Tibial nerve (tissue), 4 donors: ENCODE measurements at regions not wholly inside any gene's neighbourhood (a gene's known extent, or its start where the extent isn't known, plus 50 kb on each side); places are given as distances from the start of the nearest gene placed in this dataset.

Experiments used
- DNase-seq, 2 donors: peaks; one replicate each; pipeline ENCODE4 v3.0.0-alpha.2; 2019; ENCODE audit warnings: low spot score in 2 of 2
- H3K27ac ChIP-seq, 4 donors: fragments of 200-600 bp; sonication (generic) in 3 of 4; one replicate each; pipeline ENCODE4 v1.5.1; 2017 to 2019; ENCODE audit warnings: mild to moderate bottlenecking in 1 of 4
- H3K27me3 ChIP-seq, 2 donors: fragments of 200-600 bp; sonication (generic) in 1 of 2; one replicate each; pipeline versions ENCODE4 v1.5.1 to v1.6.0; 2017 to 2019
- H3K36me3 ChIP-seq, 3 donors: fragments of 200-600 bp; sonication (generic); one replicate each; pipeline ENCODE4 v1.5.1; 2018 to 2019
- H3K4me1 ChIP-seq, 4 donors: fragments of 200-600 bp; sonication (generic) in 3 of 4; one replicate each; pipeline ENCODE4 v1.5.1; 2017 to 2019
- H3K4me3 ChIP-seq, 4 donors: fragments of 200-600 bp; sonication (generic) in 3 of 4; one replicate each; pipeline ENCODE4 v1.5.1; 2017 to 2019; ENCODE audit warnings: mild to moderate bottlenecking in 1 of 4, moderate library complexity in 1 of 4
- H3K9me3 ChIP-seq, 4 donors: fragments of 200-600 bp; sonication (generic) in 3 of 4; one replicate each; pipeline ENCODE4 v1.5.1; 2017 to 2019
- EP300 ChIP-seq, 2 donors: sonication (generic); formaldehyde crosslinking; IDR thresholded peaks; one replicate each; pipeline ENCODE4 v1.6.1; 2017; ENCODE audit warnings: antibody characterized with exemption in 2 of 2, mild to moderate bottlenecking in 1 of 2
- POLR2A ChIP-seq, 2 donors: fragments of 450-650 bp; IDR thresholded peaks; one replicate each; pipeline ENCODE4 v1.6.1; 2017; ENCODE audit warnings: antibody characterized with exemption in 2 of 2, mild to moderate bottlenecking in 2 of 2, moderate library complexity in 2 of 2
- WGBS, 2 donors: methylation state at CpG; one replicate each; pipeline ENCODE4 v1.1.5; 2018; 5-methylcytosine and 5-hydroxymethylcytosine counted together
- TF ChIP-seq, protein P1 (sequence below), 5 experiments: fragments of 200-600 bp in 3 of 5; fragments of 450-650 bp in 2 of 5; sonication (generic) in 3 of 5; IDR thresholded peaks; one replicate each; pipeline ENCODE4 v1.5.1; 2016 to 2019; ENCODE audit warnings: antibody characterized with exemption in 5 of 5, mild to moderate bottlenecking in 3 of 5, moderate library complexity in 2 of 5

DNA sequence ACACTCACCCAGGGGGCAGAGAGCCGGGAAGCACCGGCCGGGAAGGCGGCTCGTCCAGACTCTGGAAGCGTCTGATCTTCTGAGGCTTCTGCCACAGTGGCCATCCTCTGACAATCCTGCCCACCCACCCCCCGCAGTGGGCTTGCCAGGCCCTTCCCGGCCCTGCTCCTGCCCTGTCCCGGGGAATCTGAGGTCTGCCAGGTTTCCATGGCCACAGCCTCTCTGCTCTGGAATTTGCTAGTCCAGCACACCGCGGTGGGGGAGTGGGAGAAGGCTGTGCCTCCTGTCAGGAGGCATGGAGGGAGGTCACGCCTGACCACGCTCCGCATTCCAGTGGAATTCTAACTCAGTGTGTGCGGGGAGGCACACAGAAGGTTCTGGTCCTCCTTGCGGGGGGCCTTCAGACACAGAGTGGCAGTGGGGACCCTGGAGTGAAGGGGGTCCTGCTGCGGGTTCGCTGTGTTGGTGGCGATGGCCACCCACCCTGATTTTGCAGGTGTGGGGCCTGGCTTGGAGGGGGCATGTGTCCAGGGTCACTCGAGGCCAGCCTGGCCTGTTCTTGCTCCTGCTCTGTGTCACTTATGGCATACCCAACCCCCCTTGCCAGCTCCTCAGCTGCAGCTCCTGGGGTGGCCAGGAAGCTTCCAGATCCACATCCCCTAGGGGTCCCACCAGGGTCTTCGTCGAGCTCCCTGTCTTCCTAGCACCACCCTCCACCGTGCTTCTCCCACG, 55.6 kb upstream of the ADRA2C start:
- Histone ChIP-seq H3K4me3 (no peak overlapping the region), H3K9me3 (no peaks in the 10 kb centered on the region), H3K27me3 (no peaks in the 10 kb centered on the region), H3K36me3 (no peaks in the 10 kb centered on the region), H3K27ac (no peak overlapping the region), H3K4me1 (no peaks in the 10 kb centered on the region)
- 54 to 58% methylated on average over 23 to 24 of the region's 24 CpGs for WGBS, 2 donors
- TF ChIP-seq, protein P1, sequence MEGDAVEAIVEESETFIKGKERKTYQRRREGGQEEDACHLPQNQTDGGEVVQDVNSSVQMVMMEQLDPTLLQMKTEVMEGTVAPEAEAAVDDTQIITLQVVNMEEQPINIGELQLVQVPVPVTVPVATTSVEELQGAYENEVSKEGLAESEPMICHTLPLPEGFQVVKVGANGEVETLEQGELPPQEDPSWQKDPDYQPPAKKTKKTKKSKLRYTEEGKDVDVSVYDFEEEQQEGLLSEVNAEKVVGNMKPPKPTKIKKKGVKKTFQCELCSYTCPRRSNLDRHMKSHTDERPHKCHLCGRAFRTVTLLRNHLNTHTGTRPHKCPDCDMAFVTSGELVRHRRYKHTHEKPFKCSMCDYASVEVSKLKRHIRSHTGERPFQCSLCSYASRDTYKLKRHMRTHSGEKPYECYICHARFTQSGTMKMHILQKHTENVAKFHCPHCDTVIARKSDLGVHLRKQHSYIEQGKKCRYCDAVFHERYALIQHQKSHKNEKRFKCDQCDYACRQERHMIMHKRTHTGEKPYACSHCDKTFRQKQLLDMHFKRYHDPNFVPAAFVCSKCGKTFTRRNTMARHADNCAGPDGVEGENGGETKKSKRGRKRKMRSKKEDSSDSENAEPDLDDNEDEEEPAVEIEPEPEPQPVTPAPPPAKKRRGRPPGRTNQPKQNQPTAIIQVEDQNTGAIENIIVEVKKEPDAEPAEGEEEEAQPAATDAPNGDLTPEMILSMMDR (IDR thresholded peaks at IDR 0.05): no peak
- TF ChIP-seq POLR2A (IDR thresholded peaks at IDR 0.05) (no peak), EP300 (IDR thresholded peaks at IDR 0.05) (no peak)
- peak in 1 of 2 donors; percentile 6 for DNase-seq

DNA sequence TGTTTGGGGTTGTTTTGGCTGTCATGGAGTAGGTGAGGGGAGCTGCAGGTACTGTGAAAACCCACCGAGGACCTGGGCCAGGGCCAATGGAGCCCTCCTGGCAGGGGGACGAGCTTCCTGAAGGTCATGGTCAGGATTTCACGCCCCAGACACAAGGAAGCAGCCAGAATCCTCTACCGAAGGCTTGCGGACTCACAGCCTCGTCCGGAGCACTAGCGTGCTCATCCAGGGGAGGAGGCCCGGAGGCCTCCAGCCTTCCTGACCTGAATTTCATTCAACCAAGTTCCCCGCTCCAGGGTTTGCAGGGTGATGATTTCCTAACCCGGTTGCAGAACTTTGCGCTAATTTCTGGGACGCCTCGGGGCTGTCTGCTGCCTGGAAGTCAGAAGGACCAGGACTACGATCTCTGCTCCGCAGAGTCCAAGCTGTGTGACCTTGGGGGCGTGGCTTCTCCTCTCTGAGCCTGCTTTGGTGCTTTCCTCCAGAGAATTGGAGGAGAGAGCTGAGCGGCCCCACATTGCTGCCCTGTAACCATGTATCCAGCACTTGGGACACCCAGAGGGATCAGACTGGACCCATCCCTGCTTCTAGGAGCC, 56.2 kb upstream of the ADRA2C start:
- Histone ChIP-seq H3K27me3 (no peaks in the 10 kb centered on the region), H3K4me1 (no peaks in the 10 kb centered on the region), H3K9me3 (no peaks in the 10 kb centered on the region), H3K27ac (no peak overlapping the region), H3K4me3 (no peak overlapping the region), H3K36me3 (no peaks in the 10 kb centered on the region)
- WGBS, 2 donors: 70 to 73% methylated on average over 8 to 14 of the region's 18 CpGs
- TF ChIP-seq POLR2A (IDR thresholded peaks at IDR 0.05) (no peak), EP300 (IDR thresholded peaks at IDR 0.05) (no peak)
- TF ChIP-seq, protein P1 (IDR thresholded peaks at IDR 0.05): no peak
- no peak for DNase-seq

DNA sequence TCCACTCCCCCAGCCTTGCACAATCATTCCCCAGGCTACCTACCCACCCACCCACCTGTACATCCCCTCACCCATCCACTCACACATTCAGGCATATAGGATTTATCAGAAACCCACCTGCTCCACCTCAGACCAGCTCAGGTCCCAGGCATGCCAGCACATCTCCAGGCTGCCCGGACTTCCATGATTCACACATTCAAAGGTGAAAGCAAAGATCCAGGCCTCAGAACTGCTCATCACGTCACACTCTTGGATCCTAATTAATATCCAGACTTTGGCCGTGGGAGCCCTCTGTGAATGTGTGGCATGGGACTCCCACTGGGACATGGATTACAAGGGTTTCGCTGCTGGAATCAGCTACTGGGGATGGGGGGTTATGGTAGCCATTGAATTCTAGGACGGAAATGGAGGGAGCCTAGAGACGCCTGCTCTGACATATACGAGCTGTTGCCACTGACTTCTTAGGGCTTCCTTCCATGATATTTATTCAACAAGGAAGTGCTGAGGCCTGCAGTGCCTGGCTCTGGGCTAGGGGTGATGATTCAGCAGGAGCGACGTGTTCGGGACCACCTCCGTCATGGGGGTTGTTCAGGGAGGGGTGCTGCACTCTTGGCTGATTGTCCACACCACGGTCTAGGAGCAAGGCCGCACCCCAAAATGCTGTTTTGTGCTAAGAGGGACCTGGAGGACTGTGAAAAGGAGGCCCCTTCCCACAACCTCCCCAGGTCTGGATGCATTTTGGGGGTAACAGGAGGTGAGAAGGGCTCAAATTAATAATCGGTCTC, 56.9 kb upstream of the ADRA2C start:
- no peaks in the 10 kb centered on the region for H3K9me3 ChIP-seq
- H3K36me3 ChIP-seq: no peaks in the 10 kb centered on the region
- peaks cover 0 to 4% of the 10 kb centered on the region in 2 donors for H3K27me3 ChIP-seq
- H3K4me3 ChIP-seq: no peak overlapping the region
- no peak overlapping the region for H3K27ac ChIP-seq
- H3K4me1 ChIP-seq: no peaks in the 10 kb centered on the region
- WGBS, 2 donors: 89% methylated on average over 14 of the region's 14 CpGs
- TF ChIP-seq EP300 (IDR thresholded peaks at IDR 0.05) (no peak), POLR2A (IDR thresholded peaks at IDR 0.05) (no peak)
- TF ChIP-seq, protein P1 (IDR thresholded peaks at IDR 0.05): no peak
- no peak for DNase-seq

DNA sequence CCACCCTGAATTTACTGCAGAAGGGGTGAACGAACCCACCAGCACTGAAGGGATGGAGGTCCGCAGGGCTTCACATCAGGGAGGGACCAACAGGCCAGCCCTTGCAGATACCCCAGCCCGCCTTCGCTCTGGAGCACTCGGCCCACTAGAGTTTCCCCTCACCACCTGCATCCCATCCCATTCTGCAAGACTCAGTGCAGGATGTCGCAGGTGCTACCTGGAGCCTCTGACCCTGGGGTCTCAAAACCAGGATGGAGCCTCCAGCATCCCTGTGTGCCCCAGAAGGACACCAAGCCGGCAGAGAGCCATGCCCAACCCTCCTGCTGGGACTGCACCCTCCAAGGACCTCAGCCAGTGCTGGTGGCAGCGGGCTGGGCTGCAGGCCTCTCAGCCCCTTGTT, 57.6 kb upstream of the ADRA2C start:
- no peak for TF ChIP-seq POLR2A (IDR thresholded peaks at IDR 0.05)
- TF ChIP-seq, protein P1 (IDR thresholded peaks at IDR 0.05): no peak
- no peak for TF ChIP-seq EP300 (IDR thresholded peaks at IDR 0.05)
- H3K9me3 ChIP-seq: no peaks in the 10 kb centered on the region
- H3K27ac ChIP-seq: peak overlapping the region in 1 of 4 donors; percentile 7
- WGBS, 2 donors: 86 to 92% methylated on average over 8 of the region's 8 CpGs
- DNase-seq: no peak
- H3K4me1 ChIP-seq: no peaks in the 10 kb centered on the region
- no peaks in the 10 kb centered on the region for H3K36me3 ChIP-seq
- peaks cover 0 to 9% of the 10 kb centered on the region in 2 donors for H3K27me3 ChIP-seq
- no peak overlapping the region for H3K4me3 ChIP-seq

DNA sequence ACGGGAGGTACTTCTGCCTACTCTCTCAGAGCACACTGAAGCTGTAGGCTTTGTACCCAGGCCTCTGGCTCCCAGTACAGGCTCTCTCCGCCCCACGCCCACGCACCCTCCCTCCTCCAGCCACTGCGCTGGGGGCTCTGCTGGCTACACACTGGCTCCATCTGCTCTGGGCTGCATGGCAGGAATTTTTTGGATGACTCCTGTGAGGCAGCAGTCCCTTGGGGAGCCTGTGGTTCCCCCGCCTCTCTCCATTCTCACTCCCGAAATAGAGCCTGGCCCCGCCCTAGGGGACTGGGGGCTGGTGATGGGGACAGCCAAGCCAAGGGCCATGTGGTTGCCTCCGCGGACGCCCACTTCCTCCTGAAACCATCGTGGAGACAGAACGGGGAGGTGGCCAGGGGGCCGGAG, 58.1 kb upstream of the ADRA2C start:
- H3K36me3 ChIP-seq: no peaks in the 10 kb centered on the region
- H3K9me3 ChIP-seq: no peaks in the 10 kb centered on the region
- DNase-seq: no peak
- WGBS, 2 donors: 36% methylated on average over 14 of the region's 14 CpGs
- TF ChIP-seq POLR2A (IDR thresholded peaks at IDR 0.05) (no peak), EP300 (IDR thresholded peaks at IDR 0.05) (no peak)
- TF ChIP-seq, protein P1 (IDR thresholded peaks at IDR 0.05): no peak
- H3K4me1 ChIP-seq: no peaks in the 10 kb centered on the region
- H3K27me3 ChIP-seq: peaks cover 0 to 14% of the 10 kb centered on the region in 2 donors
- H3K4me3 ChIP-seq: no peak overlapping the region
- peak overlapping the region in 1 of 4 donors; percentile 7 for H3K27ac ChIP-seq
